Panc1 (cell line): ENCODE measurements at regions not wholly inside any gene's neighbourhood (a gene's known extent, or its start where the extent isn't known, plus 50 kb on each side); places are given as distances from the start of the nearest gene placed in this dataset.

ENCODE experiments used
- POLR2AphosphoS5 ChIP-seq: IDR thresholded peaks from 2 replicates; pipeline ENCODE4 v1.6.1; 2012; ENCODE audit warnings: mild to moderate bottlenecking, low read depth, low read length, moderate library complexity
- TF ChIP-seq, protein P1 (sequence below): fragments of 450-650 bp; IDR thresholded peaks from 2 replicates; pipeline ENCODE4 v1.5.1; 2017; ENCODE audit warnings: mild to moderate bottlenecking

GRCh38 chr2:184206045-184206444 is 392.3 kb upstream of the ZNF804A start:
- TF ChIP-seq POLR2AphosphoS5 = no peak
- TF ChIP-seq, protein P1, sequence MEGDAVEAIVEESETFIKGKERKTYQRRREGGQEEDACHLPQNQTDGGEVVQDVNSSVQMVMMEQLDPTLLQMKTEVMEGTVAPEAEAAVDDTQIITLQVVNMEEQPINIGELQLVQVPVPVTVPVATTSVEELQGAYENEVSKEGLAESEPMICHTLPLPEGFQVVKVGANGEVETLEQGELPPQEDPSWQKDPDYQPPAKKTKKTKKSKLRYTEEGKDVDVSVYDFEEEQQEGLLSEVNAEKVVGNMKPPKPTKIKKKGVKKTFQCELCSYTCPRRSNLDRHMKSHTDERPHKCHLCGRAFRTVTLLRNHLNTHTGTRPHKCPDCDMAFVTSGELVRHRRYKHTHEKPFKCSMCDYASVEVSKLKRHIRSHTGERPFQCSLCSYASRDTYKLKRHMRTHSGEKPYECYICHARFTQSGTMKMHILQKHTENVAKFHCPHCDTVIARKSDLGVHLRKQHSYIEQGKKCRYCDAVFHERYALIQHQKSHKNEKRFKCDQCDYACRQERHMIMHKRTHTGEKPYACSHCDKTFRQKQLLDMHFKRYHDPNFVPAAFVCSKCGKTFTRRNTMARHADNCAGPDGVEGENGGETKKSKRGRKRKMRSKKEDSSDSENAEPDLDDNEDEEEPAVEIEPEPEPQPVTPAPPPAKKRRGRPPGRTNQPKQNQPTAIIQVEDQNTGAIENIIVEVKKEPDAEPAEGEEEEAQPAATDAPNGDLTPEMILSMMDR = no peak
